NB4 (cell line): ENCODE measurements at regions not wholly inside any gene's neighbourhood (a gene's known extent, or its start where the extent isn't known, plus 50 kb on each side); places are given as distances from the start of the nearest gene placed in this dataset.

Experiments used
- CTCF ChIP-seq: IDR thresholded peaks from one replicate; pipeline ENCODE4 v1.5.1; 2012; ENCODE audit warnings: low read depth, low read length
- MAX ChIP-seq: IDR thresholded peaks from 2 replicates; pipeline ENCODE4 v1.6.1; 2011; ENCODE audit warnings: low read depth, low read length

DNA sequence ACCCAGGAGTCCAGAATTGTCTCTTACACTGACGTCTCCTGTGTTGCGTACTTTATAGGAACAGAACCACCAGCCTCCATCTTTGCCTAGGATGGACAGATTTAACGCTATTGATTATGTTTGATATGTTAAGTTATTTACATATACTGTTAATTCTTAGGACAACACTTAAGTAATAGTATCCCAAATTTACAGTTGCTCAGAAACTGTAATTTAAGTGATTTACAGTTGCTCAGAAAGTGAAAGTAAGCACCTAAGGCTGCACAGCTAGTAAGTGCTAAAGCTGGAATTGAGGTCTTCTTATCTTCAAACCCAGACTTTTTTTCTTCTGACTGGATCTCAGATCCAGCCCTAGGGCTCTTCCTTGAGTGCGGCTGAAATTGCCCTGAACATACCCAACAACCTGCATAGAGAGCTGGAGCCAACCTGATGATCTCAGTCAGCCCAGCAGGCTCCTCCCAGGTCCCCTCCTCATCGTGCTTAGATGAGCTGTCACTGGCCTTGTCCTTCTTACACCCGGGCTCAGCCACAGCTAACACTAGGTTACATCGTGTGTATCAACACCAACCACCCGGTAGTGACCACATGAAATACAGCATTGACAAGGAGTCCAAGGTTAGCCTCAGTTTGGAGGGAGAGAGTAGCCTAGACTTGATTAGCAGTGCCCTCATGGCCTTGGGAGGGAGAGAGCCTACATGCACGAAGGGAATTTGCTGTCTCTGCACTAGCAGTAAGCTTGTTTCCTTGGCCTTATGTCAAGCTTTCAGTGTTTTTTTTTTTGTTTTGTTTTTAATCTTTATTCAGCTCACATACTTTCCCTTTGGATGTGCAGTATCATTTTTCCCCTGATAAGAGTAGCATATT is 111.1 kb upstream of the ARHGAP5 start:
- no peak for TF ChIP-seq CTCF
- no peak for TF ChIP-seq MAX
